Esophagus muscularis mucosa (tissue), 3 donors: ENCODE measurements at regions not wholly inside any gene's neighbourhood (a gene's known extent, or its start where the extent isn't known, plus 50 kb on each side); places are given as distances from the start of the nearest gene placed in this dataset.

Source experiments
- CTCF ChIP-seq, 3 experiments: fragments of 200-600 bp in 2 of 3; fragments of 450-650 bp in 1 of 3; sonication (generic) in 2 of 3; IDR thresholded peaks; one replicate each; pipeline ENCODE4 v1.5.1; 2017 to 2019; ENCODE audit warnings: antibody characterized with exemption in 3 of 3, mild to moderate bottlenecking in 2 of 3, moderate library complexity in 1 of 3
- POLR2A ChIP-seq: fragments of 450-650 bp; IDR thresholded peaks from one replicate; pipeline ENCODE4 v1.6.1; 2017; ENCODE audit warnings: antibody characterized with exemption, moderate library complexity, mild to moderate bottlenecking, low read depth
- POLR2AphosphoS5 ChIP-seq, 2 donors: sonication (generic); formaldehyde crosslinking; IDR thresholded peaks; one replicate each; pipeline ENCODE4 v1.6.1; 2017; ENCODE audit warnings: antibody characterized with exemption in 2 of 2

DNA sequence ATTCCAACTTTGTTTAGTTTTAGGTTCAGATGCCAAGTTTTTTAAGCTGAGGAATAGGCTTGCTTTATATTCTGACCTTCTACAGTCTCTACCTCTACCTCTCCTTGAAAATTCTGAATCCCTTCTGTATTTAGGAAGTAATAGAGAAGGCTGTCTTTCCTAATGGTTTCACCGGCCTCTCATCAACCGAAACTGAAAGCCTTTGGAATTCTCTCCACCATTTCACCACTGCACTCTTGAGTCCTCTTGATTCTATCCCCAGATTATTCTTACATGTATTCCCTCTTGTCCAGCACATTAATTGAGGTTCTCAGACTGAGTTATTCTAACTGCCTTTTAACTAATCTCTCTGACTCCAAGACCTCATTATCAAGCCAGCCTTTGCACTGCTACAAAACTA, 67.7 kb upstream of the PICALM start:
- TF ChIP-seq CTCF (IDR thresholded peaks at IDR 0.05) (no peak), POLR2A (no peak), POLR2AphosphoS5 (IDR thresholded peaks at IDR 0.05) (no peak)
